B cell (primary cell): ENCODE measurements at regions not wholly inside any gene's neighbourhood (a gene's known extent, or its start where the extent isn't known, plus 50 kb on each side); places are given as distances from the start of the nearest gene placed in this dataset.

Source experiments
- ATAC-seq: fragments of 200-7000 bp; cut with Tn5 transposase; one replicate; pipeline ENCODE4 v1.10.0; 2021; ENCODE audit warnings: low read depth, mild to moderate bottlenecking, moderate number of reproducible peaks, moderate library complexity
- CTCF ChIA-PET: fragments of 350-600 bp; sonication (Branson Sonifier 250); formaldehyde crosslinking; loops from one replicate; lab custom pipeline; 2021; ENCODE audit warnings: antibody characterized with exemption, inconsistent platforms; lab: Charles Lee
- POLR2A ChIA-PET: fragments of 350-600 bp; sonication (Branson Sonifier 250); formaldehyde crosslinking; loops from one replicate; lab custom pipeline; 2021; ENCODE audit warnings: antibody characterized with exemption; lab: Charles Lee
- DNase-seq: peaks from one replicate; pipeline ENCODE4 v3.0.0; 2013
- H2AFZ ChIP-seq: 2 replicates; pipeline ENCODE4 v1.6.1; 2012; ENCODE audit warnings: mild to moderate bottlenecking, low read depth, low read length; ENCODE audit not compliant: insufficient read depth, poor library complexity, severe bottlenecking
- H3K27ac ChIP-seq, 2 donors: 1 replicate in 1 of 2; 2 replicates in 1 of 2; pipeline ENCODE4 v1.5.1; 2012 to 2013; ENCODE audit warnings: low read length in 2 of 2, mild to moderate bottlenecking in 2 of 2, moderate library complexity in 1 of 2
- H3K27me3 ChIP-seq, 4 experiments: fragments of 200-600 bp in 1 of 4; sonication (generic) in 1 of 4; replicated peaks in 1 of 4; 1 replicate in 2 of 4; 2 replicates in 2 of 4; pipeline versions ENCODE4 v1.6.1 to v1.7.0; 2013 to 2016; ENCODE audit warnings: low read length in 3 of 4, mild to moderate bottlenecking in 2 of 4, mixed read lengths in 1 of 4, moderate library complexity in 1 of 4; ENCODE audit not compliant: insufficient read depth in 4 of 4, control insufficient read depth in 3 of 4; ENCODE audit errors: control extremely low read depth in 1 of 4
- H3K36me3 ChIP-seq, 2 experiments: replicated peaks in 1 of 2; 1 replicate in 1 of 2; 2 replicates in 1 of 2; pipeline versions ENCODE4 v1.6.1 to v1.7.1; 2013; ENCODE audit warnings: low read length in 1 of 2; ENCODE audit not compliant: insufficient read depth in 2 of 2, control insufficient read depth in 1 of 2; ENCODE audit errors: control extremely low read depth in 1 of 2, extremely low read depth in 1 of 2
- H3K4me1 ChIP-seq, 2 donors: fragments of 200-600 bp in 1 of 2; sonication (generic) in 1 of 2; 1 replicate in 1 of 2; 2 replicates in 1 of 2; pipeline versions ENCODE4 v1.5.1 to v1.6.1; 2013 to 2017; ENCODE audit warnings: low read length in 2 of 2; ENCODE audit not compliant: control insufficient read depth in 2 of 2, insufficient read depth in 2 of 2
- H3K4me2 ChIP-seq: replicated peaks from 2 replicates; pipeline ENCODE3; 2012; ENCODE audit warnings: mild to moderate bottlenecking, low read depth, low read length; ENCODE audit not compliant: poor library complexity, severe bottlenecking
- H3K4me3 ChIP-seq, 5 experiments: fragments of 200-600 bp in 1 of 5; sonication (generic) in 1 of 5; 1 replicate in 3 of 5; 2 replicates in 2 of 5; pipeline versions ENCODE4 v1.5.1 to v1.7.0; 2011 to 2016; ENCODE audit warnings: low read length in 4 of 5, mild to moderate bottlenecking in 4 of 5, low read depth in 2 of 5, control low read depth in 1 of 5, moderate library complexity in 1 of 5; ENCODE audit not compliant: insufficient read depth in 1 of 5; ENCODE audit errors: control extremely low read depth in 1 of 5, extremely low read depth in 1 of 5
- H3K79me2 ChIP-seq: fragments of 200-600 bp; sonication (generic); one replicate; pipeline ENCODE4 v1.6.0; 2016; ENCODE audit warnings: low read length; ENCODE audit not compliant: control insufficient read depth, insufficient read depth
- H3K9ac ChIP-seq: fragments of 200-600 bp; sonication (generic); 2 replicates; pipeline ENCODE4 v1.6.1; 2017; ENCODE audit warnings: mild to moderate bottlenecking, low read length, moderate library complexity
- H3K9me3 ChIP-seq, 3 donors: one replicate each; pipeline versions ENCODE4 v1.6.1 to v1.7.1; 2013; ENCODE audit warnings: low read length in 2 of 3; ENCODE audit not compliant: control insufficient read depth in 2 of 3, insufficient read depth in 1 of 3; ENCODE audit errors: control extremely low read depth in 1 of 3
- H4K20me1 ChIP-seq: 2 replicates; pipeline ENCODE4 v1.6.0; 2012; ENCODE audit warnings: mild to moderate bottlenecking, low read length; ENCODE audit not compliant: insufficient read depth, control insufficient read depth, poor library complexity, severe bottlenecking
- H3K27ac Mint-ChIP-seq: one replicate; pipeline ENCODE4 v1.8.0; 2021; ENCODE audit warnings: mixed read lengths
- H3K27me3 Mint-ChIP-seq: one replicate; pipeline ENCODE4 v1.8.0; 2021; ENCODE audit warnings: mixed read lengths
- H3K4me1 Mint-ChIP-seq: one replicate; pipeline ENCODE4 v1.8.0; 2021; ENCODE audit warnings: mixed read lengths
- H3K4me3 Mint-ChIP-seq: one replicate; pipeline ENCODE4 v1.8.0; 2021; ENCODE audit warnings: mixed read lengths
- H3K9me3 Mint-ChIP-seq: one replicate; pipeline ENCODE4 v1.8.0; 2022; ENCODE audit warnings: mixed read lengths; ENCODE audit not compliant: insufficient read depth
- EZH2 ChIP-seq: IDR thresholded peaks from 2 replicates; pipeline ENCODE4 v1.6.1; 2012; ENCODE audit warnings: borderline replicate concordance, low read depth, mild to moderate bottlenecking, moderate library complexity, low read length; ENCODE audit not compliant: insufficient read depth, poor library complexity, severe bottlenecking
- WGBS: methylation state at CpG from one replicate; pipeline ENCODE4 v1.1.5; 2013; ENCODE audit warnings: missing lambda C conversion rate; ENCODE audit not compliant: insufficient coverage; 5-methylcytosine and 5-hydroxymethylcytosine counted together
- intact Hi-C: fragments of 100-400 bp; cut with micrococcal nuclease; formaldehyde crosslinking; loops from one replicate; pipeline ENCODE4 v1.10.0; 2022
- TF ChIP-seq, protein P1 (sequence below): fragments of 200-600 bp; IDR thresholded peaks from one replicate; pipeline ENCODE4 v1.8.0; 2022; ENCODE audit warnings: antibody characterized with exemption, mild to moderate bottlenecking

DNA sequence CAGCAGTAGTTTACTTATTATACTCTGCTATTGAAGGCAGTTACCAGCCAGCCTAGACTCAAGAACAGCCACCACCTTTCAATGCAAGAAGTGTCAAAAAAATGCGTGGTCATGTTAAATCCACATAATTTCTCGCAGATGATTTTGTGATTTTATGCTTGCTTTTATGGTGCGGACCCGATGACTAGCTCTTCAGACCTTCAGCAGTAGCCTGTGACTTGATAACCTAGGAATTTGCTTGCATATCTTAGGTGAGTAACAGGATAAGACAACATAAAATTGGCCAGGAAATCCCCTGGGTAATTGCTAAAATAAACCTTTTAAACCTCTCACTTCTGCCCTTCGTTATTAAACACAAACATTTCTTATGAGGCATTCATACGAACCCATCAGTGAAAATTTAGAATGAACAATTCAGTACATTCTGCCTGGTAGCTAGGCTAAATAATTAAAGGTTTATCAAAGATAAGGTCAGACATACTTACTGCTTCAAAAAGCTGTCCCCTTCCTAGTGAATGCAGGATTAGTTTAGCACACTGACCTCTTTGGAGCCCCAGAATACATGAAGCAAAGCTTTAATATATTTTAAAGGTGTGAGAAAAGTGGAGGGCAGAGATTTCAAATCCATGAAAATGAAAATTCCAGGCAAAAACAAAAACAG is 798.8 kb downstream of the OTOL1 start:
- 92% methylated on average over 4 of the region's 6 CpGs for WGBS
- no peak for DNase-seq
- H3K27ac ChIP-seq = no peak overlapping the region
- H3K27me3 Mint-ChIP-seq = no peaks in the 10 kb centered on the region
- peaks cover 8% of the 10 kb centered on the region for H3K9me3 Mint-ChIP-seq
- H3K4me1 ChIP-seq = no peaks in the 10 kb centered on the region
- H4K20me1 ChIP-seq = no peaks in the 10 kb centered on the region
- no peak overlapping the region for H2AFZ ChIP-seq
- ChIA-PET CTCF (no interaction called here), POLR2A (no interaction called here)
- no peaks in the 10 kb centered on the region for H3K36me3 ChIP-seq
- ATAC-seq = no peak
- intact Hi-C loops = no loop called here
- no peak overlapping the region for H3K9ac ChIP-seq
- H3K4me2 ChIP-seq = no peak overlapping the region
- no peak for TF ChIP-seq EZH2
- TF ChIP-seq, protein P1, sequence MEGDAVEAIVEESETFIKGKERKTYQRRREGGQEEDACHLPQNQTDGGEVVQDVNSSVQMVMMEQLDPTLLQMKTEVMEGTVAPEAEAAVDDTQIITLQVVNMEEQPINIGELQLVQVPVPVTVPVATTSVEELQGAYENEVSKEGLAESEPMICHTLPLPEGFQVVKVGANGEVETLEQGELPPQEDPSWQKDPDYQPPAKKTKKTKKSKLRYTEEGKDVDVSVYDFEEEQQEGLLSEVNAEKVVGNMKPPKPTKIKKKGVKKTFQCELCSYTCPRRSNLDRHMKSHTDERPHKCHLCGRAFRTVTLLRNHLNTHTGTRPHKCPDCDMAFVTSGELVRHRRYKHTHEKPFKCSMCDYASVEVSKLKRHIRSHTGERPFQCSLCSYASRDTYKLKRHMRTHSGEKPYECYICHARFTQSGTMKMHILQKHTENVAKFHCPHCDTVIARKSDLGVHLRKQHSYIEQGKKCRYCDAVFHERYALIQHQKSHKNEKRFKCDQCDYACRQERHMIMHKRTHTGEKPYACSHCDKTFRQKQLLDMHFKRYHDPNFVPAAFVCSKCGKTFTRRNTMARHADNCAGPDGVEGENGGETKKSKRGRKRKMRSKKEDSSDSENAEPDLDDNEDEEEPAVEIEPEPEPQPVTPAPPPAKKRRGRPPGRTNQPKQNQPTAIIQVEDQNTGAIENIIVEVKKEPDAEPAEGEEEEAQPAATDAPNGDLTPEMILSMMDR = no peak
- no peak overlapping the region for H3K4me3 Mint-ChIP-seq
- no peaks in the 10 kb centered on the region for H3K4me1 Mint-ChIP-seq
- H3K4me3 ChIP-seq = no peak overlapping the region
- H3K9me3 ChIP-seq = peaks cover 0 to 4% (median 0%) of the 10 kb centered on the region in 3 donors
- H3K79me2 ChIP-seq = no peaks in the 10 kb centered on the region
- H3K27me3 ChIP-seq = no peaks in the 10 kb centered on the region
- H3K27ac Mint-ChIP-seq = no peak overlapping the region

- ChIA-PET CTCF (no interaction called here), POLR2A (no interaction called here)
- Mint-ChIP-seq H3K4me1 (no peaks in the 10 kb centered on the region), H3K27ac (no peak overlapping the region), H3K27me3 (no peaks in the 10 kb centered on the region), H3K9me3 (peaks cover 4% of the 10 kb centered on the region), H3K4me3 (no peak overlapping the region)
- Histone ChIP-seq H3K79me2 (no peaks in the 10 kb centered on the region), H3K4me3 (no peak overlapping the region), H3K4me2 (no peak overlapping the region), H2AFZ (no peak overlapping the region), H3K36me3 (no peaks in the 10 kb centered on the region), H3K27me3 (no peaks in the 10 kb centered on the region), H3K9me3 (peaks cover 0 to 6% (median 0%) of the 10 kb centered on the region in 3 donors), H3K9ac (no peak overlapping the region), H3K27ac (no peak overlapping the region), H3K4me1 (no peaks in the 10 kb centered on the region), H4K20me1 (no peaks in the 10 kb centered on the region)
- TF ChIP-seq EZH2 = no peak
- TF ChIP-seq, protein P1 = no peak
- ATAC-seq (no peak), DNase-seq (no peak)
- WGBS = 53% methylated on average over 3 of the region's 5 CpGs
- intact Hi-C loops = no loop called here
These were observed 806.5 kb downstream of the OTOL1 start for GRCh38 chr3:162302983-162303624.
